Tibial artery (tissue), 4 donors: ENCODE measurements at regions not wholly inside any gene's neighbourhood (a gene's known extent, or its start where the extent isn't known, plus 50 kb on each side); places are given as distances from the start of the nearest gene placed in this dataset.

ENCODE experiments used
- DNase-seq, 2 donors: peaks; one replicate each; pipeline ENCODE4 v3.0.0-alpha.2; 2019
- H3K27ac ChIP-seq, 2 donors: fragments of 200-600 bp; sonication (generic) in 1 of 2; 1 replicate in 1 of 2; 2 replicates in 1 of 2; pipeline ENCODE4 v1.5.1; 2018 to 2019; ENCODE audit warnings: mild to moderate bottlenecking in 1 of 2
- H3K27me3 ChIP-seq, 2 donors: fragments of 200-600 bp; sonication (generic) in 1 of 2; one replicate each; pipeline versions ENCODE4 v1.5.1 to v1.6.0; 2016 to 2019
- H3K36me3 ChIP-seq, 3 donors: fragments of 200-600 bp; sonication (generic) in 2 of 3; one replicate each; pipeline ENCODE4 v1.5.1; 2016 to 2019; ENCODE audit warnings: mild to moderate bottlenecking in 2 of 3
- H3K4me1 ChIP-seq, 4 donors: fragments of 200-600 bp; sonication (generic) in 2 of 4; 1 replicate in 3 of 4; 2 replicates in 1 of 4; pipeline ENCODE4 v1.5.1; 2016 to 2019
- H3K4me3 ChIP-seq, 2 donors: fragments of 200-600 bp; sonication (generic) in 1 of 2; 1 replicate in 1 of 2; 2 replicates in 1 of 2; pipeline ENCODE4 v1.5.1; 2018 to 2019; ENCODE audit warnings: mild to moderate bottlenecking in 2 of 2
- H3K9me3 ChIP-seq, 3 donors: fragments of 200-600 bp; sonication (generic) in 1 of 3; one replicate each; pipeline ENCODE4 v1.5.1; 2016 to 2019
- CTCF ChIP-seq, 2 experiments: fragments of 200-600 bp in 1 of 2; fragments of 450-650 bp in 1 of 2; IDR thresholded peaks; one replicate each; pipeline ENCODE4 v1.5.1; 2017 to 2019; ENCODE audit warnings: antibody characterized with exemption in 2 of 2, mild to moderate bottlenecking in 1 of 2, moderate library complexity in 1 of 2
- intact Hi-C: fragments of 100-400 bp; cut with DNase I; formaldehyde crosslinking; loops from one replicate; pipeline ENCODE4 v1.15.0; 2023; ENCODE audit warnings: low total_unique reads

- no peak for DNase-seq
- H3K4me3 ChIP-seq, result no peak overlapping the region
- no peak overlapping the region for H3K27ac ChIP-seq
- H3K9me3 ChIP-seq, result no peaks in the 10 kb centered on the region
- intact Hi-C loops, result loop anchor here (5.0 kb wide), 1 partner anchor 337 kb away; no protein-coding TSS in a partner anchor
- no peaks in the 10 kb centered on the region for H3K36me3 ChIP-seq
- TF ChIP-seq CTCF (IDR thresholded peaks at IDR 0.05), result no peak
- H3K27me3 ChIP-seq, result no peaks in the 10 kb centered on the region
- H3K4me1 ChIP-seq, result no peaks in the 10 kb centered on the region
Observed at GRCh38 chr10:118204292-118204943, 137.7 kb downstream of the FAM204A start.

GRCh38 chr10:118203461-118203860 is 138.7 kb downstream of the FAM204A start:
- H3K36me3 ChIP-seq, result no peaks in the 10 kb centered on the region
- no peak for TF ChIP-seq CTCF (IDR thresholded peaks at IDR 0.05)
- H3K4me3 ChIP-seq, result no peak overlapping the region
- no peak for DNase-seq
- H3K4me1 ChIP-seq, result no peaks in the 10 kb centered on the region
- no peak overlapping the region for H3K27ac ChIP-seq
- intact Hi-C loops, result loop anchor here (5.0 kb wide), 1 partner anchor 336 kb away; no protein-coding TSS in a partner anchor
- H3K9me3 ChIP-seq, result no peaks in the 10 kb centered on the region
- no peaks in the 10 kb centered on the region for H3K27me3 ChIP-seq

- DNase-seq, result no peak
- Histone ChIP-seq H3K36me3 (no peaks in the 10 kb centered on the region), H3K27me3 (no peaks in the 10 kb centered on the region), H3K4me1 (no peaks in the 10 kb centered on the region), H3K9me3 (no peaks in the 10 kb centered on the region), H3K4me3 (no peak overlapping the region), H3K27ac (no peak overlapping the region)
- no peak for TF ChIP-seq CTCF (IDR thresholded peaks at IDR 0.05)
- intact Hi-C loops, result no loop called here
Observed at GRCh38 chr10:118195729-118196128, 146.4 kb downstream of the FAM204A start.

- Histone ChIP-seq H3K9me3 (no peaks in the 10 kb centered on the region), H3K4me3 (no peak overlapping the region), H3K4me1 (no peaks in the 10 kb centered on the region), H3K36me3 (no peaks in the 10 kb centered on the region), H3K27ac (no peak overlapping the region), H3K27me3 (no peaks in the 10 kb centered on the region)
- intact Hi-C loops, result no loop called here
- DNase-seq, result no peak
- TF ChIP-seq CTCF (IDR thresholded peaks at IDR 0.05), result no peak
Observed at GRCh38 chr10:118193642-118194041, 146.9 kb upstream of the RAB11FIP2 start.

GRCh38 chr10:118181021-118181420 is 134.3 kb upstream of the RAB11FIP2 start:
- no peaks in the 10 kb centered on the region for H3K9me3 ChIP-seq
- H3K36me3 ChIP-seq, result no peaks in the 10 kb centered on the region
- no peaks in the 10 kb centered on the region for H3K27me3 ChIP-seq
- H3K4me1 ChIP-seq, result no peaks in the 10 kb centered on the region
- TF ChIP-seq CTCF (IDR thresholded peaks at IDR 0.05), result no peak
- no peak overlapping the region for H3K4me3 ChIP-seq
- DNase-seq, result no peak
- no peak overlapping the region for H3K27ac ChIP-seq
- intact Hi-C loops, result no loop called here

- H3K27ac ChIP-seq, result no peak overlapping the region
- intact Hi-C loops, result no loop called here
- peaks cover 0 to 30% (median 7%) of the 10 kb centered on the region in 4 donors for H3K4me1 ChIP-seq
- no peaks in the 10 kb centered on the region for H3K27me3 ChIP-seq
- no peak for TF ChIP-seq CTCF (IDR thresholded peaks at IDR 0.05)
- H3K9me3 ChIP-seq, result no peaks in the 10 kb centered on the region
- H3K36me3 ChIP-seq, result no peaks in the 10 kb centered on the region
- no peak overlapping the region for H3K4me3 ChIP-seq
- DNase-seq, result no peak
Observed at GRCh38 chr10:118175148-118175547, 128.4 kb upstream of the RAB11FIP2 start.
